DMS153 treated with DMSO at 0.1 percent for 48 hours (cell line): ENCODE measurements at regions not wholly inside any gene's neighbourhood (a gene's known extent, or its start where the extent isn't known, plus 50 kb on each side); places are given as distances from the start of the nearest gene placed in this dataset.

Experiments
- DNase-seq: peaks from one replicate; lab custom pipeline; 2025; ENCODE audit not compliant: unreplicated experiment; lab: John Stamatoyannopoulos, UW

DNA sequence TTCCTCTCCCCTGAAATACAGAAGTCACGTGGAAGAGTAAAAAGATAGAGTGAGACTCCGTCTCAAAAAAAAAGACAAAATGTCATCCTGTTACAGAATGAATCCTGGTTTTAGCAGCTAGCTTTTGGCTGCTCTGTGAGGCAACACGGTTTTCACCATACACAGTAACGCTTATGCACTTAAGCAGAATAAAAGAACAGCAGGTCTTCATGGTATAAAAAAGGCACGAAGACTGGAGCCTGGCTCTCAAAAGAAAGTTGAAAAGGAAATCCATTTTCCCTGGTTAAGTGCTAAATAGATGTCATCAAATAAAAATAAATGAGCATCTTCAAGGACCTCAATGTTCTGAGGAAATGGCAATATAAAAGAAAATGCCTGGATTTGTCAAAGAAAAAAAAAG, 444.1 kb downstream of the IPO8 start:
- no peak for DNase-seq

DNA sequence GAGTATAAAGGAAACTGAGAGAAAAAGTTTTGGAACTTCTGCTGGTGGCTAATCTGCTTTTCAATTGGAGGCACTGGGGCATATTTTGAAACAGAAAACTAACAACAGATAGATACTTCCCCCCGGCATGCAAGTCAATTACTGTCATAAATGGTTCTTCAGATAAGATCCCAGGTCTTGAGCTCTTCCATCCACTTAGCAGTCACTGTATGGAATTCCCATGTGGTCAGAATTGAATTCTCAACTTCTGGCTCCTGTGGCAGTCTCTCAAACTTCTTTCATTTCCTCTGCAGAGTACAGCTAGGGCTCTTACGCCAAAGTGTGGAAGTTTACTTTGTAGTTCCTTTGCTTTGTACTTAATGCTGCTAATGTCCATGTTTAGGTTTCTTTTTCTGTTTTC, 452.2 kb downstream of the IPO8 start:
- no peak for DNase-seq

DNA sequence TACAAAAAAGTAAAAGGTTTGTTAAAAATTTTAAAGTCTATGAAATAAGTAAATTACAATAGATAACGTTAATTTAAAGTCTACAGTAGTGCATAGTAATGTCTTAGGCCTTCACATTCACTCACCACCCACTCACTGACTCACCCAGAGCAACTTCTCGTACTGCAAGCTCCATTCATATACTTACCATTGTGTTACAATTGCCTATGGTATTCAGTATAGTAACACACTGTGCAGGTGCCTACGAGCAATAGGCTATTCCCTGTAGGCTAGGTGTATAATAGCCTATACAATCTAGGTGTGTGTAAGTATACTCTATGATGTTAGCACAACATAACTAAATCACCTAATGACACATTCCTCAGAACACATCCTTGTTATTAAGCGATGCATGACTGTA, 435.3 kb upstream of the TMTC1 start:
- no peak for DNase-seq

DNA sequence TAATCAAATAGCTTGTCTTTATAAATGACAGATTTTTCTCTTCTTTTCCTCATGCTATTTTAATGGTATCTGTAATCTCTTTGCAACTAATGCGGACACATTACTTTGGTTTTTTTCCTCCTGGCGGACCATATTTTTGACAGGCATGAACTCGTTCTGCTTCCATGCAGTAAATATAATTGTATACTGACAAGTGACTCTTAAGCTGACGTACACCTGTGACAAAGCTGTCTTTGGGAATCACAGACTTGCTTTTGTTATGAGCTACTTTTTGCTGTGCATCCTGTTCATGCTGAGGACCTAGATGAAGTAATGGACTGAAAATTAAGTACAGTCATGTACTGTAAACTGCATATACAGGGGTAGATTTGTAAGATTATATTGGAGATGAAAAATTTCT, 434.3 kb upstream of the TMTC1 start:
- DNase-seq = no peak

DNA sequence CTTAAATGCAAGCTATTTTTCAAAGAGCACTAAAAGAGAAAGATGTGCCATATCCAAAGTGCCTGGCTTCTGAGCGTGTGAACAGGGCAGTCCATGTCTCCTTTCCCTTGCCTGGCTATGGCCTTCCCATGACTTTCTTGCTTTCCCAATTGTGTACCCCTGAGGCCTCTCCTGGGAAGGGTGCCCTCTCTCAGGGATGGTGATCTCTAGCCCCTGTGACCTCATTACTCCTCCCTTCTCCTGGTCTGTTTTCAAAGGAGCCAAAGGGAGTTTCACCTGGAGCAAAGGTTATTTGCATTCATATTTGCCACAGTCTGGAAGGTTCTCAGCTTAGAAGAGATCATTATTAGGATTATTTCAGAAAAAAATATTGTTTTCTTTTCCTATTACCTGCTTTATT, 429.4 kb upstream of the TMTC1 start:
- no peak for DNase-seq

DNA sequence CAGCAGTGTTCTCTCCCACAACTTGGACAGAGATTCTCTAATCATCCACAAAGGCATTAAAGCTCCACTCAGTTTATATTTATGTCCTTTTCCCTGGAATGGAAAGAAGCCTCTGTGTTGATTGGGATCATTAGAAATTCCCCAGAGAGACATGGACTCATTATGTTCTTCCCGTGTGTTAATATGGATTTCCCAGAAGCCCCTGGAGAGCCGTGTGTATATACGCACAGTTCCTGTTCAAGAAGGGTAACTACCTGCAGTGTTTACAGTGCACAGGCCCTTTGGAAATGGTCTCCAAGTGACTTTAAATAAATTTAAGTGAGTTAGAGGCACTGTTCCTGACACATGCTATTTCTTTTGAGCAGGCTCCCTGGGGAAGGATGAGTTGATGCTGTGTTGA, 428.0 kb upstream of the TMTC1 start:
- DNase-seq = peak; percentile 25

DNA sequence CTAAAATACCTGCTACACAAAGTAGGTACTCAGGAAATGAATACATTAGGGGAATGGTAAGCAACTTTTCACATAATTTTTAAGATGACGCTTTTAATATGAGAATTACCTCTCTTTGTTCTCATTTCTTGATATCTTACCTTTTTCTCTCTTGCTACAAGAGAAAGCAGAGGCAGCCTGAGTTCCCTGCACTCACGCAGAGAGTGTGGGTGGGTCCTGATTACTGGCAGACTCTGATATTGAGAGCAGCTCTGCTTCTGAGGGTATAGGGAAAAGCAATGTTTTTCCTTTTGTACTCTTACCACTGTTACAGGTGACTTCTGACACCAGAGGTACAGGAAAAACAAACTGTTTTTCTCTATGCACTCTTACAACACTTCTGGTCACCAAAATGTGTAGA, 420.2 kb upstream of the TMTC1 start:
- DNase-seq = no peak

DNA sequence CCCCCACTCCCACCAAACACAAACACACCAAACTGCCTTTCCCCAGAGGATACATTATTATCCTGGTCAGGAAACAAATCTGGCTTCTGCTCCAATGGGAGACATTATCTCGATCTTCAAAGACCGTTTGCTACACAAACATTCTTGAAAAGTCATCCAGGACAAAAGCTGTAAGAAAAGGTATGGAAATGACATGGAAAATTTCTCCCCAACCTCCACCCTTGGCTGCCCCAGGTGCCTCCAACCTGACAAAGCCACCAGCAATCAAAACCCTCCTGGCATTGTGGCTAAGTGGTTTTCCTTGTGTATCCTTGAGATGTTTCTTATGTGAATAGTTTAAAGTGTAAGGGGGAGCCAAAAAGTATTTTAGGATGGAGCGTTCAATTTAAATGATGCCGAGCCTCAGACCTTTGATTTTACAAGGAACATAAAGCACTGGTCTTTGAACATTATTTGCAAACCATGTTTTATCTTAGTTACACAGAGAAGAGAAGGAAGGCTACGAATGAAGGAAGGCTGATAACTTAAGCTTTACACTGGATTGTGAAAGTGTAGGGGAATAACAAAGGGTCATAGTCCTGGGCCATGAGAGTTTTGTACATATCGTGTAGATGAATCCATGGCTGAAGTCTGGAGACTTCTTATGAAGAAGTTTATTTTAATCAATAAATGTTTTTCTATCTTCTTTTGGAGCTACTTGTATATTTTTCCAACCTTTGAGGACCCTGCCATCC, 418.9 kb upstream of the TMTC1 start:
- DNase-seq = no peak

DNA sequence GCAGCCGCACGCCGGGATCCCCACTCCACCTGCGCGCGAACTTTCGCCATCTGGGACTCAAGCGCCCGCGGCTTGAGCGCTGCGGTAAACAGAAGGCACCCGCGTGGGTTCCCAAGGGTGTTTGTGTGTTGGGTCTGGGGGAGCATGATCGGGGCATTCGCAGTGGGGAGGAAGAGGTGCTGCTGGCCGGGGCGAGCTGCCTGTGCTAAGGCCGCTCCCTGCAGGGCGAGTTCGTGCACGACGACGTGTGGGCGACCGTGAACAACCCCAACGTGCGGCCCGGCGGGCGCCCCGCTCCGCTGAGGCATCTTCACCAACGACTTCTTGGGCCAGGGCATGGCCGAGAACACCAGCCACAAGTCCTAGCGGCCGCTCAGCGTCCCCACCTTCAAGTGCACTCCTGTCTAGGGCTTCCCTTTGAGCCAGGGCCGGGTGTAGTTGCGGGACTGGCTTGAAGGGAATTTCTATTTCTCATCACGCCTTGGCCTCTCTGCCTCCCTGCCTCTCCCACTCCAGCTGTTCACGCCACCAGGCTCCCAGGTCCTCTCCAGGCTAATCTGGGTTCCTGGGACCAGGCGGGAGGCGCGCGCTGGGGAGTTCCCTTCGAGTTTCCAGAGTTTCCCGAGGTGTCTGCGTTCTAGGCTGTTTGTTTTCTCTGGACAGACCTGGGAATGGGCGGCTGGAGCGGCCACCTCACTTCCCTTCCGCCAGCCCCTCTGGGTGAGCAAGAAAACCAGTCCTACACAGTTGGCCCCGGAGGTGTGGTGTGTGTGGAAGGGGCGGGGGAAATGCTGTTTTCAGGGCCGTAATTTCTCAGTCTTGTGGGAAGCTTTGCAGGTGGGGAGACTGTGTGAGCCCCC, 417.8 kb upstream of the TMTC1 start:
- DNase-seq = no peak

DNA sequence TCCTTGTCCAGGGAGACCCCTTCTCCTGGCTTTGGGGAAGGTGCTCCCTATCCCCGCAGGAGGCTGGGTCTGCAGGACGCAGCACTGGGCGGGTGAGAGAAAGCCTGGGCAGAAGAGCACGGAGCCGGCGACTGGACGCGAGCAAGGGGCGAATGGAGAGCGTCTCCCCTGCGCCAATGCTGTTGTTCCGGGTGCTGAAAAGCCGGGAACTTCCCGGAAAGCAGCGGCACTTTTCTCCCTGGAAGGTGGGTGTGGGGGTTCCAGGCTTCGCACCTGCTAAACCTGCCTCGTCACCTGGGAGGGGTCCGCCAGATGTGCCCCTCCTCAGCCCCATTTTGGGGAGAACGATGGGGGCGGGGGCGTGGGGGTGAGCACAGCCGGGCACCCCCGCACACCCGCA, 417.1 kb upstream of the TMTC1 start:
- DNase-seq = peak; percentile 6

DNA sequence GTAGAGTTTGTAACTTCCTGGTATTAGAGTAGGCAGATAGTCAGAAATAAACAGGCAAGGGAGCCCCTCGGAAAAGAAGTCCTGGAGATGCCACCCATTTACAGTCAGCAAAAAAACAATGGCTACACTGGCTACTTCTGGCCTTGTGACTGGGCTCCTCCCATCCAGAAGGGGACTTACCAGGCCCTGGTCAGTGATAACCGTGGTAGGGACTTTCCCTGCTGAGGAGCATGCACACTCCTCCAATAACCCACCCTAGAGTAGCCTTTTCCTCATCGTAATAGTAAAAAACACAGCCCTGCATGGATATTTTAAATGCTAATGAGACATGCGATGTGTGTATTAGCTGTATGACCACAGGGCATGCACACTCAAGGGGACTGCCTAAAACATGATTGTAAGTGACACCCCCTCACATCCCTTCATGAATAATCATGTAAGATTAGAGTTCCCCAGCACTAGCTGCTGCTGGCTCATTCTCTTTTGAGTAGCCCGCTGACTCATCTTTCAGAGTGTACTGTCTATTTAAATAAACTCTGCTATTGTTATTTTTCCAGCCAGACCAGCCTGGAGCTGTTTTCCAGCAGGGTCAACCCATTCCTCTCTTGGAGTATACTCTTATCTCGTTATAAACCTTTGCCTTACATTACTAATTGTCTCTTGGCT, 413.8 kb upstream of the TMTC1 start:
- no peak for DNase-seq

DNA sequence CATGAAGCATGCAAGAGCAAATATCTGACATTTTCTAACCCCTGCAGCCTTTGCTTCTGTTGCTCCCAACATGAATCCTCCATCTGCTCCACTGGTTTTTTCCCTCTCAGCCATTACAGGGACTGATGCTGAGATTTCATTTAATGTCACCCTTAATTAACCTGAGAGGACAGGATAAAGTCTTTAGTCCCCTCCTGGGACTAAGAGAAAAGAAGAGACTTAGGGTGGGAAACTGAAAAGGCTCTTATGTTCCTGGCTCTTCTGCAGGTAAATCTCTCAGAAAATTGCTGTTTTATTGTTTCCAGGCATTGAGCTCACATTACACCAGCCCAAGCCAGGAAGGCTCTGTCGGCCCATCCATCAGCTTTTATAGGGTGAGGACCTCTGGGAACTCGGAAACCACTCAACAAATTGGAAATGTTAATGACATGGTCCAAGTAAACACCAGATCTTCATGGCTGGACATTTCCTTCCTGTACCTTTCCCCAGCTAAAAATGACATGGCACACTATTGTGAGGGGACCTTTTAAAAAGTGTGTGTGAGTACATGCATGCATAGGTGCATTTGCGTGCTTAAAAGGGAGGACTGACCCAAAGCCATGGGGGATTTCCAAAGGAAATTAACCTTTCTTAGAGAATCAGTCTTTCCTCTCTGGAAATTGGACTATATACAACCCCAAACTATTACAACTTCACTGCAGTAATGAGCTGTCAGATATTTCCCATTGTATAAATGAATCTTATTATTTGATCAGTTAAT, 408.1 kb upstream of the TMTC1 start:
- peak; percentile 78 for DNase-seq

DNA sequence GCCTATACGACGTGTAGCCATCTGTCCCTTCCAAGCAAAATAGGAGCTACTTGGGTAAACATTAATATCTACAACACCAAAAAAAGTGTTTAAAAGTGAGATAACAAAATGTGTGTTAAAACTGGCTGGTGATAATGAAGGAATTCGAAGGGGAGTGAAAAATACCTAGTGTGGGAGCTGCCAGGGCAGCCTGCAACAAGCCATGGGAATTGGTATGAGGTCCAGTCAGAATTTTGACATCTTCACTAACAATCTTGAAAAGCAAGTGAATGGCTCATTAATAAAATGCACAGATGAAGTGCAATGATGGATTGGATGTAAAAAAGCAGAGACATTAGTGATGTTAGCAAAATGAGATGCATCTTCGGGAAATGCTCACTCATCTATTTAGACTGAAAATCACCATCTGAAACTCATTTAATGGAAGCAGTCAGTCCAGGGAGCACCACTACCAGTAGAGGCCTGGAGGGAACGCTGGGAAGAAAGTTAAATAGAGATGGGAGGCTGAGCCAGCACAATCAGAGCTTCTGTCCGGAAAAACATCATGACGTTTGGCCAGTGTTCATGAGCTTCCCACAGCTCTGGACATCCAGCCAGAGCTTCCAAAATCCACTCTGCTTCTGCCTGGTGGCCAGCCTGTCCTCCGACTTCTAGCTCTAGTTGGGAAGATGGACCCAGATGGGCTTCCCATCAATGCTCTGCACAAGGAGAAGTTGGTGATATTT, 405.0 kb upstream of the TMTC1 start:
- DNase-seq = no peak

DNA sequence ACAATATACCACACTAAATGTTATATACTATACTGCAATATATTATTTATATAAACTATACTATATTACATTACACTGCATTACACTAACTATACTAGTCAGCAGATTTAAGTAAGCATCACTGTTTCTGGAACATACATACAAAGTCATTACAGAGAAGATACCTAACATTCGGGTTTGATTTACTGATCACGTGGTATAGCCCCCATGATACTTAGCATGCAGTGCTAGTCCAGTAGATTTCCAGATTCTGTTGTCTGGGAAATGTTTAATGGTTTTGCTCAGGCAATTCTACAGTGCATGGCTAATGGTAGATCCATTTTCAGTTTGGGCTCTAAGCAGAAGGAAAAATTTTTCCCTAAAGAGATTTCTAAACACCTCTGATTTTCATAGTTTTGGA, 403.7 kb upstream of the TMTC1 start:
- no peak for DNase-seq

DNA sequence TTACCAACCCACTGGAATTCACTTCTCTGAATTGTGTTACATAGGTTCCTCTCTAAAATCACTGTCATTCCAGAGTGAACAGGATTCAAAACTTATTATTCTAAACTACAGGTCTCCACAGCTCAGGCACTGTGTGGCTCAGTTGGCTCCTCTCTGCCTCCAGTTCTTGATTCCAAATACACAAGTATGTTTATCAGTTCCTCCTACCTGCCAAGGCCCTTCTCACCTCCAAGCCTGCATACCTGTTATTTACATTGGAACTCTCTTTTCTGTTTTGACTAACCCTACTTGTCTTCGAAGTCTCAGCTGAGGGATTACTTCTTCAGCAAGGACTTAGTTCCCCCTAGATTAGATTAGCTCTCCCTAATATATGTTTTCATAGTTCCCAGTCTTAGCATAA, 397.6 kb upstream of the TMTC1 start:
- no peak for DNase-seq

DNA sequence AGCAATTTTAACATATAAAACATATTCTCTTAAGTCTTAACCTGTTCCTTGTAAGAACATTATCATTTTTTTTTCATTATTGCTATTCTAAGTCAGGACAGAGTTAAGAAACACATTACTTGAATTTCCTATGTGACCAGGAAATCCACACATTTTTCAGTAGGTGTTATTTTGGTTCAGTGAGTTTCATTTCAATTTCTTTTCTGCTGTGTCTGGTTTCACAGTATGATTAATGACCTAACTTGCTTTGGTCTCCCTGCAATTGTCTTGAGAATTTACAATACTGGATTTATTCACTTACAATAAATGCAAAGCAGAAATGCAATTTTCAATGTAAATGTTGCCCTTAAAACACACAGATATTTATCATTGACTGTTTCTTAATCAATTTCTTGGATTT, 396.9 kb upstream of the TMTC1 start:
- no peak for DNase-seq

DNA sequence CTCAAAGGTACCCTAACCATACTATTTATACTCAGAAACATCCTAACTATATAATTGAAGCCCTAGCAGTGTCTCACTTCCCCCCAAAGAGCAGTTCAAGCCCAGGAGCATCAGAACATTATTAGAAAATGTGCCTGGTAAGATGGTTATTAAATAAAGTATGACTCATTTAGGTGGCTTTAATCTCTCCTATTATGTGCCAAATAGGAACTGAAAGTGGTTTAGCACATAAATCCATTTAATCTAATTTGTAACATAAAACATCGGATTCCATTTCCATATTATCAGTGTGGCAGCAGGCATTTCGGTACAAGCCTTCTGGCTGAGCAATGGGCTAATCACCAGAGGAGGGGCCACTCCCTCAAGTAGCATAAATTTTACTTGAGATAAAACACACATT, 395.2 kb upstream of the TMTC1 start:
- no peak for DNase-seq

DNA sequence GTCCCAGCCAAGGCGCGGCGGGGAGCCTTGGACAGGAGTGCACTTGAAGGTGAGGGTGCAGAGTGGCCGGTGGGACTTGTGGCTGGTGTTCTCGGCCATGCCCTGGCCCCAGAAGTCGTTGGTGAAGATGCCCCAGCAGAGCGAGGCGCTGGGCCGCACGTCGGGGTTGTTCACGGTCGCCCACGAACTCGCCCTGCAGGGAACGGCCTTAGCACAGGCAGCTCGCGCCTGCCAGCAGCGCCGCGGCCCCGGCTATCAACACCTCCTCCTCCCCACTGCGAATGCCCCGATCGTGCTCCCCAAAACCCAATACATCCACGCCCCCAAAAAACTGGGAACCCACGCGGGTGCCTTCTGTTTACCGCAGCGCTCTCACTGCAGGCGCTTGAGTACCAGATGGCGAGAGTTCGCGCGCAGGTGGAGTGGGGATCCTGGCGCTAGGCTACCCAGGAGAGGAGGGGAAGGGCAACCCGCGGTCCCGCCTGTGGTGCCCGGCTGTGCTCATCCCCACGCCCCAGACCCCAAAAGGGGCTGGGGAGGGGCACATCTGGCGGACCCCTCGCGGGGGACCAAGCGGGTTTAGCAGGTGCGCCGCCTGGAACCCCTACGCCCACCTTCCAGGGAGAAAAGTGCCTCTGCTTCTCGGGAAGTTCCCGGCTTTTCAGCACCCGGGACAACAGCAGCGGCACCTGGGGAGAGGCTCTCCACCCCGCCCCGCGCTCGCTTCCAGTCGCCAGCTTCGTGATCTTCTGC, 386.3 kb upstream of the TMTC1 start:
- no peak for DNase-seq

DNA sequence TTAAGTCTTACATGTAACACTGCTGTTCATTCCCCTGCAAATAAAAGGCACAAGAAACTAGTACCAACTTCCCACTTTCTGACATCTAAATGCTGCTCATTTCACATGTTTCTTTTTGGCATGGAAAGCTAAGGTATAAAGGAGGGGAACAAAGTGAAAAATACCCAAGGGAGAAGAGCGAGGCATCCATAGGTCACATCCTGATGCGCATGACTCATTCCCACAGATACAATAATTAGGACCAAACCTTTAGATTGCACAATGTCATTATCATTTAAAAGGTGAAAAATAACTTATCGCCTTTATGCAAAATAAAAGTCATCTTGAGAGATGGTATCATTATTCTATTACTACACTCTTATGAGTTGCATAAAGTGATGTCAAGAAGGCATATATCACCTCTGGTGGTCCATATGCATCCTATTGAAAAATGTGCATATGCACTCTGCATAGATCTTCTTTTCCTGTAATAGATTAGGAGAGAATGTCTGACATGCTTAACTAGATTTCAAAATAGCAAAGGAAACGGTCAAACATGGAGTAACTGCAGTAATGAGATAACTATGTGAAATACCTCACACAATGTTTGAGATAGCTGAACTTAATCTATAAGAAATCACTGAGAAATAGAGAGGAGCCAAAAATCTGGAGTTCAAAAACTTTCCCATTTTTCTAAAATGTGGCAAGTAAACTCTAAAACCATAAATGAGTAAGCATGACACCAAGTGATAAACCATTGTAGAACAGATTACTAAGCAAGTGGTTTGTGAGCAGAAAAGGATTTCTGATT, 382.5 kb upstream of the TMTC1 start:
- DNase-seq = no peak
